CD4-positive, alpha-beta memory T cell (primary cell): ENCODE measurements at regions not wholly inside any gene's neighbourhood (a gene's known extent, or its start where the extent isn't known, plus 50 kb on each side); places are given as distances from the start of the nearest gene placed in this dataset.
A peak's percentile ranks its signal among the peaks of the same experiment; 100 is the strongest.

Experiments used
- CTCF ChIA-PET: fragments of 350-600 bp; sonication (Branson Sonifier 250); formaldehyde crosslinking; loops from one replicate; lab custom pipeline; 2021; ENCODE audit warnings: inconsistent platforms; ENCODE audit not compliant: partially characterized antibody; lab: Charles Lee
- POLR2A ChIA-PET: fragments of 350-600 bp; sonication (Branson Sonifier 250); formaldehyde crosslinking; loops from one replicate; lab custom pipeline; 2021; ENCODE audit not compliant: partially characterized antibody; lab: Charles Lee
- DNase-seq, 5 donors: peaks; one replicate each; pipeline versions ENCODE4 v3.0.0 to v3.0.0-alpha.2; 2020 to 2022; ENCODE audit warnings: mixed read lengths in 1 of 5
- H3K27ac ChIP-seq: one replicate; pipeline ENCODE4 v1.7.0; 2013; ENCODE audit warnings: low read depth, low read length
- H3K27me3 ChIP-seq: 2 replicates; pipeline ENCODE4 v1.7.0; 2013; ENCODE audit warnings: mild to moderate bottlenecking, low read length, moderate library complexity; ENCODE audit not compliant: insufficient read depth
- H3K36me3 ChIP-seq: 2 replicates; pipeline ENCODE4 v1.7.0; 2013; ENCODE audit warnings: mild to moderate bottlenecking, low read length, moderate library complexity; ENCODE audit not compliant: insufficient read depth
- H3K4me1 ChIP-seq: 2 replicates; pipeline ENCODE4 v1.7.0; 2013; ENCODE audit warnings: mild to moderate bottlenecking, low read length, moderate library complexity; ENCODE audit not compliant: insufficient read depth
- H3K4me3 ChIP-seq, 2 donors: one replicate each; pipeline ENCODE4 v1.7.0; 2013; ENCODE audit warnings: low read length in 2 of 2, mild to moderate bottlenecking in 1 of 2
- H3K9me3 ChIP-seq, 2 donors: one replicate each; pipeline ENCODE4 v1.7.0; 2013; ENCODE audit warnings: low read length in 2 of 2, control low read depth in 1 of 2; ENCODE audit not compliant: control insufficient read depth in 1 of 2
- H3K27ac Mint-ChIP-seq, 7 donors: one replicate each; pipeline ENCODE4 v1.8.0; 2020 to 2021; ENCODE audit warnings: mixed read lengths in 7 of 7, mild to moderate bottlenecking in 6 of 7, inconsistent platforms in 3 of 7, moderate library complexity in 3 of 7
- H3K27me3 Mint-ChIP-seq, 2 donors: one replicate each; pipeline ENCODE4 v1.8.0; 2020 to 2021; ENCODE audit warnings: mixed read lengths in 2 of 2
- H3K36me3 Mint-ChIP-seq, 2 donors: one replicate each; pipeline ENCODE4 v1.8.0; 2020 to 2021; ENCODE audit warnings: mixed read lengths in 2 of 2, inconsistent platforms in 1 of 2, mild to moderate bottlenecking in 1 of 2
- H3K4me1 Mint-ChIP-seq, 4 donors: one replicate each; pipeline ENCODE4 v1.8.0; 2020 to 2021; ENCODE audit warnings: mixed read lengths in 4 of 4, mild to moderate bottlenecking in 1 of 4
- H3K4me3 Mint-ChIP-seq, 8 donors: one replicate each; pipeline ENCODE4 v1.8.0; 2020 to 2021; ENCODE audit warnings: mixed read lengths in 8 of 8, mild to moderate bottlenecking in 7 of 8, moderate library complexity in 6 of 8, inconsistent platforms in 3 of 8
- H3K9me3 Mint-ChIP-seq, 8 donors: one replicate each; pipeline ENCODE4 v1.8.0; 2020 to 2021; ENCODE audit warnings: mixed read lengths in 8 of 8, mild to moderate bottlenecking in 5 of 8, inconsistent platforms in 3 of 8, moderate library complexity in 1 of 8
- intact Hi-C: fragments of 100-400 bp; cut with micrococcal nuclease; formaldehyde crosslinking; loops from one replicate; pipeline ENCODE4 v1.15.1; 2023

DNA sequence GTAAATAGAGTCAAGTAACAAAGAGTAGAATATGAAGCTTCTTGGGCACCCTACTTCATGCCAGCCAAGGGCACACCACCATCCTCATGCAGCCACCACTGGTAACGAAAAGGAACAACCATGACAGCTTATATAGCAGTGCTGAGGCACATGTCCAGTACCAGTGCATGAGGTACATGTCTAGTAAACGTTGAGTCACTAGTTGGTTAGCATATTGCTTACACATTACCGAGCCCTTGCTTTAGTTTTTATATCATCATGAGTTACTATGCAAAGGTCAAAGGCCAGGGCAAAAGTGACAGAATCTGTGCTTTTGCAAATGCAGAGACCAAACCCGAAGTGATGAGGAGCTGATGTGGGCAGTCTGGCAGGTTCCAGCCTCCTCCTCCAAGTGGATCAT is 147.1 kb upstream of the MAP1B start:
- CTCF ChIA-PET: no interaction called here
- Histone ChIP-seq H3K4me1 (no peaks in the 10 kb centered on the region), H3K27ac (no peak overlapping the region), H3K36me3 (no peaks in the 10 kb centered on the region), H3K9me3 (no peaks in the 10 kb centered on the region), H3K27me3 (no peaks in the 10 kb centered on the region), H3K4me3 (no peak overlapping the region)
- no peak overlapping the region for H3K27ac Mint-ChIP-seq
- H3K36me3 Mint-ChIP-seq: no peaks in the 10 kb centered on the region
- H3K4me1 Mint-ChIP-seq: no peaks in the 10 kb centered on the region
- POLR2A ChIA-PET: no interaction called here
- H3K27me3 Mint-ChIP-seq: peaks cover 5 to 7% of the 10 kb centered on the region in 2 donors
- no peak for DNase-seq
- H3K9me3 Mint-ChIP-seq: peaks cover 0 to 4% (median 0%) of the 10 kb centered on the region in 8 donors
- H3K4me3 Mint-ChIP-seq: no peak overlapping the region
- intact Hi-C loops: no loop called here

DNA sequence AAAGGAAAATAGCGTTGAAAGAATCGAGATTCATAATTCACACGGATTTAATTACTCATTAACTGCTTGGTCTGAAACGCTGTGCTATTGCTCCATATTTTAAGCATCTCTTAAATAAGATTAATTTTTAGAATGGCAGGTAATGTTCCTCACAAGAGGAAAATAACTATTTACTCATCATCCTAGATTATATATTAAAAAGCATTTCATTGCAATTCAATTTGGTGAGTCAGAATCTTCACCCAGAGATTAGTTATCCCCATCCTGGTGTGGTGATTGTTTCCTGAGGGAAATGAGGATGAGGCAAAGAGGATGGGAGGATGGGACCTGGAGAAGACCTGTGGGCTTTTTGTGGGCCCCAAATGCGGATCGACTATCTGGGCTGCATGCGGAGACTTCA is 145.5 kb upstream of the MAP1B start:
- Mint-ChIP-seq H3K36me3 (no peaks in the 10 kb centered on the region), H3K4me3 (no peak overlapping the region), H3K9me3 (peaks cover 0 to 4% (median 0%) of the 10 kb centered on the region in 8 donors), H3K27ac (no peak overlapping the region), H3K4me1 (no peaks in the 10 kb centered on the region), H3K27me3 (peaks cover 2 to 11% of the 10 kb centered on the region in 2 donors)
- CTCF ChIA-PET: no interaction called here
- H3K4me1 ChIP-seq: no peaks in the 10 kb centered on the region
- H3K9me3 ChIP-seq: no peaks in the 10 kb centered on the region
- DNase-seq: no peak
- POLR2A ChIA-PET: no interaction called here
- intact Hi-C loops: no loop called here
- H3K4me3 ChIP-seq: no peak overlapping the region
- H3K27me3 ChIP-seq: no peaks in the 10 kb centered on the region
- no peak overlapping the region for H3K27ac ChIP-seq
- no peaks in the 10 kb centered on the region for H3K36me3 ChIP-seq

DNA sequence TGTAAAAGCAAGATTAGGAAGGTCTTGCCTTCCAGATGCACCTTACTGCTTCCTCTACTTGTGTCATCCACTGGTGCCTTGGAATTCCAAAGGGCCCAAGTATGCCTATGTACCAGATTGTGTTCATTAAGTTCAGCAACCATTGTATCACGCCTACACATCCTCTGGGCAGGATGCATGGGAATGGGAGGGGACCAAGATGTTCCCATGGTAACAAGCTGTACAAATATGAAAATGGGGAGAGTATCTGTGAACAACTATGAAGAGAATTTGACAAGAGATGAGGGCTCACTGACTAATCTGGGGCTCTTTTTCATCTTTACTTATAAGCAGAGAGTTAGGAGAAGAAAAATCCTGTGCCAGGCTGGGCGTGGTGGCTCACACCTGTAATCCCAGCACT is 137.8 kb upstream of the MAP1B start:
- ChIA-PET POLR2A (no interaction called here), CTCF (no interaction called here)
- Mint-ChIP-seq H3K4me1 (no peaks in the 10 kb centered on the region), H3K36me3 (no peaks in the 10 kb centered on the region), H3K4me3 (no peak overlapping the region), H3K9me3 (peaks cover 0 to 2% (median 0%) of the 10 kb centered on the region in 8 donors), H3K27me3 (peaks cover 3 to 13% of the 10 kb centered on the region in 2 donors), H3K27ac (no peak overlapping the region)
- no peak for DNase-seq
- Histone ChIP-seq H3K4me3 (no peak overlapping the region), H3K4me1 (no peaks in the 10 kb centered on the region), H3K36me3 (no peaks in the 10 kb centered on the region), H3K27me3 (no peaks in the 10 kb centered on the region), H3K27ac (no peak overlapping the region), H3K9me3 (no peaks in the 10 kb centered on the region)
- intact Hi-C loops: no loop called here

DNA sequence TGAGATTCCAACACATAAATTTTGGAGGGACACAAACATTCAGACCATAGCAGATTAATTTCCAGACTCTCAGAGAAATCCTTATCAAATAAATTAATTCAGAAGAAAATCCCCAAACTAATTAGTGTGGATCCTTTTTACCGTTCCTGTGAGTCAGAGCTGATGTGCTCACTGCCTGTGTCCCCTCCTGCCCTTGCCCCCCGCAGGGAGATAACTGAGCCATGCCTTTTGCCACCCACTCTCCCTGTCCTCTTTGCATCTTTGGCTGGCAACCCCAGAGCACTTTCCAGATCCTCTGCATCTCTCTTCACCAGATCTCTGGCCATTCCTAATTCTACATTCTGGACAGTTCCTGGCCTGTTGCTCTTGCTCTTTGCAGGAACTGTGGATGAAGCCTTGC is 135.4 kb upstream of the MAP1B start:
- intact Hi-C loops: no loop called here
- Histone ChIP-seq H3K4me3 (no peak overlapping the region), H3K36me3 (no peaks in the 10 kb centered on the region), H3K27me3 (no peaks in the 10 kb centered on the region), H3K9me3 (no peaks in the 10 kb centered on the region), H3K27ac (no peak overlapping the region), H3K4me1 (no peaks in the 10 kb centered on the region)
- H3K9me3 Mint-ChIP-seq: no peaks in the 10 kb centered on the region
- no peak overlapping the region for H3K27ac Mint-ChIP-seq
- no peak for DNase-seq
- peaks cover 3 to 9% of the 10 kb centered on the region in 2 donors for H3K27me3 Mint-ChIP-seq
- POLR2A ChIA-PET: no interaction called here
- H3K4me3 Mint-ChIP-seq: peak overlapping the region in 1 of 8 donors; percentile 33
- H3K36me3 Mint-ChIP-seq: no peaks in the 10 kb centered on the region
- CTCF ChIA-PET: no interaction called here
- H3K4me1 Mint-ChIP-seq: no peaks in the 10 kb centered on the region

DNA sequence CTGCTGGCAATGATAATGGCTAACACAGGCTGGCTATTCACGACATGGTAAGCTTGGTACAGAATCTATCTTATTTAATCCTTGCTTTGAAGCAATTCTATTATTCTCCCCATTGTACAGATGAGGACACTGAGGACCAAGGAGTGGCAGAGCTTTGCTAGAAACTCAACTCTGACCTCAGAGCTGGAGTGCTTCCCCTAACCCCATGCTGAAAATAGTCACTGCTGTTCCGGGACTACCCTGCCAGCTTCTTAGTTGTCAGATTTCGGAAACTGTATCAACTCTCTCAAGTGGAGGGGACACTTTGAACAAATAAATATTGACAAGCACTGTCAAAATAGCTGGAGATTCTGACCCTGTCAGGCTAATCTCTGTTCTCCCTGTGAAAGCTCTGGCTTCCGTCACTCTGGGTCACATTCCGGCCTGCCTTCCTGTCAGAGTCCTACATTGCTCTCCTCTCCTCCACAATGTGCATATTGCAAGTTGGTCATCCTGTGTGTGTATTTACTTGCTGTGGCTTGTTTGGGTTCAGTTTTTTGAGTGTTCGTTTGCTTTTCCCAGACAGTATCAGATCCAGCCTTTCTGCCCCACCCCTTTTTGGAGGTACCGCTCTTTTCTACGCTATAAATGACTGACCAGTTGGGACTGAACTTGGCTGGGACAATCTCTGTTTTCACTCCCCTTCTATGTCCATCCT is 134.3 kb upstream of the MAP1B start:
- CTCF ChIA-PET: no interaction called here
- H3K36me3 ChIP-seq: no peaks in the 10 kb centered on the region
- no peaks in the 10 kb centered on the region for H3K9me3 ChIP-seq
- Mint-ChIP-seq H3K27ac (no peak overlapping the region), H3K27me3 (peaks cover 3 to 9% of the 10 kb centered on the region in 2 donors), H3K4me3 (no peak overlapping the region), H3K4me1 (no peaks in the 10 kb centered on the region), H3K36me3 (no peaks in the 10 kb centered on the region), H3K9me3 (no peaks in the 10 kb centered on the region)
- intact Hi-C loops: no loop called here
- no peaks in the 10 kb centered on the region for H3K27me3 ChIP-seq
- no peak for DNase-seq
- POLR2A ChIA-PET: no interaction called here
- no peaks in the 10 kb centered on the region for H3K4me1 ChIP-seq
- H3K27ac ChIP-seq: no peak overlapping the region
- H3K4me3 ChIP-seq: no peak overlapping the region

DNA sequence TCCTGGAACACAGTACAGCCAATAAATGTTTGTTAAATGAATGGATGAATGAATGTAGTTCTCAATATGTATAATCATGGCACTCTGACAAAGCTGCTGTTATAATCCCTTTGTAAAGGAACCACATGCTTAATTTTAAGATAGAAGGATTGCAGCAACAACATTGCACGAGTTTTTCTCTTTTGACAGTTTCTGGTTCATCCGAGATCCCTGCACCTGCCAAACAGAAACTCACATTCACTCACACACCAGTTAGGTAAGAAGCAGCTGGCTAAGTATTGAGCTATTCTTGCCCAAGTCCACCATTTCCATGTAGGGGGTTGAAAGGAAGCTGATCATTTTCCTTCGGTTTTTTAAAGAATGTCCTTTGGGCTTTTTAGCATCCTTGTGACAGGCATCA is 133.7 kb upstream of the MAP1B start:
- H3K4me1 Mint-ChIP-seq: no peaks in the 10 kb centered on the region
- Histone ChIP-seq H3K36me3 (no peaks in the 10 kb centered on the region), H3K27me3 (no peaks in the 10 kb centered on the region), H3K9me3 (no peaks in the 10 kb centered on the region), H3K4me3 (no peak overlapping the region), H3K4me1 (no peaks in the 10 kb centered on the region), H3K27ac (no peak overlapping the region)
- H3K27ac Mint-ChIP-seq: no peak overlapping the region
- no peaks in the 10 kb centered on the region for H3K36me3 Mint-ChIP-seq
- H3K4me3 Mint-ChIP-seq: no peak overlapping the region
- CTCF ChIA-PET: no interaction called here
- peaks cover 3 to 8% of the 10 kb centered on the region in 2 donors for H3K27me3 Mint-ChIP-seq
- DNase-seq: no peak
- POLR2A ChIA-PET: no interaction called here
- intact Hi-C loops: no loop called here
- H3K9me3 Mint-ChIP-seq: no peaks in the 10 kb centered on the region

DNA sequence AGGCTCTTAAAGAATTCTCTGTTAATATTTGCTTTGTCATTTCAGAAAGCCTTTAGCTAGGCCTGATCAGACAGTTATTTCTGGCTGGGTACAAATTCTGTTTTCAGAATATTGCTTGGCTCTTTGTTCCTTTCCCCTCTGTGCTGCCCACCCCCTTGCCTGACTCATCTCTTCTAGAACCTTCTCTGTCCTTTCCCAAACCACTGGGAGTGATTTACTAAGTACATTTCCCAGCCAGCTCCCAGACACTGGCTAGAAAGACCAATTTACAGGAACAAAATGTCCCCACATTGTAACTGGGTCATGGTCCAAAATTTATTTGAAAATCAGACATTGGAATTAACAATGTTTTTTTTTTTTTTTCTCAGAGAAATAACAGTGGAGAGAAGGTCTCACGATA is 133.1 kb upstream of the MAP1B start:
- H3K36me3 ChIP-seq: no peaks in the 10 kb centered on the region
- POLR2A ChIA-PET: no interaction called here

More for the DNA sequence above, 133.1 kb upstream of the MAP1B start:
- Histone ChIP-seq H3K27ac (no peak overlapping the region), H3K27me3 (no peaks in the 10 kb centered on the region), H3K4me1 (no peaks in the 10 kb centered on the region), H3K9me3 (no peaks in the 10 kb centered on the region), H3K4me3 (no peak overlapping the region)
- H3K9me3 Mint-ChIP-seq: no peaks in the 10 kb centered on the region
- DNase-seq: no peak
- H3K4me3 Mint-ChIP-seq: no peak overlapping the region
- peak overlapping the region in 1 of 7 donors; percentile 59 for H3K27ac Mint-ChIP-seq
- H3K4me1 Mint-ChIP-seq: no peaks in the 10 kb centered on the region
- peaks cover 3 to 4% of the 10 kb centered on the region in 2 donors for H3K27me3 Mint-ChIP-seq
- intact Hi-C loops: no loop called here
- no peaks in the 10 kb centered on the region for H3K36me3 Mint-ChIP-seq
- CTCF ChIA-PET: no interaction called here
